ENCODE measurements at regions not wholly inside any gene's neighbourhood (a gene's known extent, or its start where the extent isn't known, plus 50 kb on each side); places are given as distances from the start of the nearest gene placed in this dataset.

- no peak for TF ChIP-seq CTCF (conservative IDR thresholded peaks at IDR 0.05; ENCODE audit: low read depth in 2 of 2)
- TF ChIP-seq EZH2 (IDR thresholded peaks at IDR 0.05; ENCODE audit: low read depth, unreplicated experiment): no peak
- TF ChIP-seq REST (IDR thresholded peaks at IDR 0.05; ENCODE audit: unreplicated experiment): no peak
- TF ChIP-seq EZH2phosphoT487 (IDR thresholded peaks at IDR 0.05; ENCODE audit: unreplicated experiment): no peak
- TF ChIP-seq ETS1 (IDR thresholded peaks at IDR 0.05): no peak
- no peak for TF ChIP-seq NANOG (IDR thresholded peaks at IDR 0.05; ENCODE audit: borderline replicate concordance)
Measured at GRCh38 chr21:43292041-43292865, 123.4 kb downstream of the CRYAA start (continued).

GRCh38 chr21:43291347-43291950 is 122.6 kb downstream of the CRYAA start:
- no peak overlapping the region for H3K27ac Mint-ChIP-seq
- no peak for ATAC-seq
- no peak overlapping the region for H3K4me3 ChIP-seq
- no peaks in the 10 kb centered on the region for H3K36me3 Mint-ChIP-seq (ENCODE audit: low read depth)
- H2AFZ ChIP-seq: no peak overlapping the region
- no peak overlapping the region for H3K27ac ChIP-seq (ENCODE audit: low read depth)
- no peaks in the 10 kb centered on the region for H3K4me1 ChIP-seq (ENCODE audit: insufficient read depth)
- H3K4me2 ChIP-seq: no peak overlapping the region
- no peaks in the 10 kb centered on the region for H3K4me1 Mint-ChIP-seq
- H3K79me2 ChIP-seq (replicated peaks; ENCODE audit: insufficient read depth): no peaks in the 10 kb centered on the region
- no peaks in the 10 kb centered on the region for H3K27me3 ChIP-seq (ENCODE audit: insufficient read depth)
- no peaks in the 10 kb centered on the region for H3F3A ChIP-seq (replicated peaks; ENCODE audit: low read depth)
- no peak for DNase-seq (ENCODE audit: low spot score)
- peaks cover 2% of the 10 kb centered on the region for H3K27me3 Mint-ChIP-seq (ENCODE audit: insufficient read depth, low read depth, poor library complexity)
- H3K4me3 Mint-ChIP-seq: no peak overlapping the region
- H3K9me3 Mint-ChIP-seq: no peaks in the 10 kb centered on the region
- H4K20me1 ChIP-seq (replicated peaks; ENCODE audit: insufficient read depth): no peaks in the 10 kb centered on the region
- no peaks in the 10 kb centered on the region for H3K9me2 ChIP-seq (ENCODE audit: insufficient read depth)
- H3K36me3 ChIP-seq (ENCODE audit: insufficient read depth): no peaks in the 10 kb centered on the region
- TF ChIP-seq CREB1 (CRISPR knock-in tag; IDR thresholded peaks at IDR 0.05; ENCODE audit: low read depth): no peak
- no peak for TF ChIP-seq STAT1 (IDR thresholded peaks at IDR 0.05; ENCODE audit: unreplicated experiment)
- TF ChIP-seq POLR2AphosphoS5 (IDR thresholded peaks at IDR 0.05; ENCODE audit: low read depth): no peak
- no peak for TF ChIP-seq REST (IDR thresholded peaks at IDR 0.05; ENCODE audit: unreplicated experiment)
- no peak for TF ChIP-seq ETS1 (IDR thresholded peaks at IDR 0.05)
- TF ChIP-seq NANOG (IDR thresholded peaks at IDR 0.05; ENCODE audit: borderline replicate concordance): no peak
- no peak for TF ChIP-seq JUNB (IDR thresholded peaks at IDR 0.05; ENCODE audit: unreplicated experiment)
- TF ChIP-seq ZNF114 (CRISPR knock-in tag; IDR thresholded peaks at IDR 0.05): no peak
- TF ChIP-seq ZNF331 (CRISPR knock-in tag; IDR thresholded peaks at IDR 0.05; ENCODE audit: low read depth): no peak
- no peak for TF ChIP-seq EZH2phosphoT487 (IDR thresholded peaks at IDR 0.05; ENCODE audit: unreplicated experiment)
- TF ChIP-seq EZH2 (IDR thresholded peaks at IDR 0.05; ENCODE audit: low read depth, unreplicated experiment): no peak

Measured in GM23338 (cell line).